IMR-90 (cell line): ENCODE measurements at regions not wholly inside any gene's neighbourhood (a gene's known extent, or its start where the extent isn't known, plus 50 kb on each side); places are given as distances from the start of the nearest gene placed in this dataset.

ENCODE experiments used
- POLR2A ChIP-seq: IDR thresholded peaks from 2 replicates; pipeline ENCODE4 v1.6.1; 2012; ENCODE audit warnings: mild to moderate bottlenecking, low read depth, low read length
- TF ChIP-seq, protein P1 (sequence below): fragments of 150-350 bp; IDR thresholded peaks from 2 replicates; pipeline ENCODE4 v1.6.1; 2016; ENCODE audit warnings: low read depth, mild to moderate bottlenecking, low read length, moderate library complexity, borderline replicate concordance

DNA sequence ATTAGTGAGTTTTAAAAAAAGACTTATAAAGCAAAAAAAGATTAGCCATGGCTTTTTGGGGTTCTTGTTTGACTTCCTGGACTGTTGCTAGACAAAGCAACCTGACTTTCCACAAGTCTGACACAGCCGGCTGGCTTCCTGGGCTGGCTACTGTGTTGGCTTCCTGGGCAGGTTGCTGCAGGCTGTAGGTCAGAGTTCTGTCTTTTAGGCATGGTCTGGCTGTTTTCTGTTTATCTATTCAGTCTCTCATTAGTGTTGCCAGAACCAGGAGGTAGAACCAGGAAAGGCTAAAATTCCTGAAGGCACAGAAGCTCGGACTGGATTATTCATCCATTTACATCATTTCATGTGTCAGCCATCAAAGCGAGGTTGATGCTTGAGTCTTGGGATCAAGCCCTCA, 88.6 kb upstream of the SLC35F3 start:
- TF ChIP-seq POLR2A = no peak
- TF ChIP-seq, protein P1, sequence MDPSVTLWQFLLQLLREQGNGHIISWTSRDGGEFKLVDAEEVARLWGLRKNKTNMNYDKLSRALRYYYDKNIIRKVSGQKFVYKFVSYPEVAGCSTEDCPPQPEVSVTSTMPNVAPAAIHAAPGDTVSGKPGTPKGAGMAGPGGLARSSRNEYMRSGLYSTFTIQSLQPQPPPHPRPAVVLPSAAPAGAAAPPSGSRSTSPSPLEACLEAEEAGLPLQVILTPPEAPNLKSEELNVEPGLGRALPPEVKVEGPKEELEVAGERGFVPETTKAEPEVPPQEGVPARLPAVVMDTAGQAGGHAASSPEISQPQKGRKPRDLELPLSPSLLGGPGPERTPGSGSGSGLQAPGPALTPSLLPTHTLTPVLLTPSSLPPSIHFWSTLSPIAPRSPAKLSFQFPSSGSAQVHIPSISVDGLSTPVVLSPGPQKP = no peak
